Esophagus squamous epithelium (tissue), 4 donors: ENCODE measurements at regions not wholly inside any gene's neighbourhood (a gene's known extent, or its start where the extent isn't known, plus 50 kb on each side); places are given as distances from the start of the nearest gene placed in this dataset.

Source experiments
- POLR2A ChIP-seq, 4 donors: fragments of 450-650 bp; IDR thresholded peaks; one replicate each; pipeline ENCODE4 v1.6.1; 2017; ENCODE audit warnings: antibody characterized with exemption in 4 of 4, mild to moderate bottlenecking in 4 of 4, moderate library complexity in 3 of 4
- TF ChIP-seq, protein P1 (sequence below), 6 experiments: fragments of 450-650 bp in 4 of 6; fragments of 200-600 bp in 2 of 6; sonication (generic) in 2 of 6; IDR thresholded peaks; one replicate each; pipeline ENCODE4 v1.5.1; 2016 to 2019; ENCODE audit warnings: antibody characterized with exemption in 6 of 6, mild to moderate bottlenecking in 4 of 6, moderate library complexity in 4 of 6

- TF ChIP-seq, protein P1, sequence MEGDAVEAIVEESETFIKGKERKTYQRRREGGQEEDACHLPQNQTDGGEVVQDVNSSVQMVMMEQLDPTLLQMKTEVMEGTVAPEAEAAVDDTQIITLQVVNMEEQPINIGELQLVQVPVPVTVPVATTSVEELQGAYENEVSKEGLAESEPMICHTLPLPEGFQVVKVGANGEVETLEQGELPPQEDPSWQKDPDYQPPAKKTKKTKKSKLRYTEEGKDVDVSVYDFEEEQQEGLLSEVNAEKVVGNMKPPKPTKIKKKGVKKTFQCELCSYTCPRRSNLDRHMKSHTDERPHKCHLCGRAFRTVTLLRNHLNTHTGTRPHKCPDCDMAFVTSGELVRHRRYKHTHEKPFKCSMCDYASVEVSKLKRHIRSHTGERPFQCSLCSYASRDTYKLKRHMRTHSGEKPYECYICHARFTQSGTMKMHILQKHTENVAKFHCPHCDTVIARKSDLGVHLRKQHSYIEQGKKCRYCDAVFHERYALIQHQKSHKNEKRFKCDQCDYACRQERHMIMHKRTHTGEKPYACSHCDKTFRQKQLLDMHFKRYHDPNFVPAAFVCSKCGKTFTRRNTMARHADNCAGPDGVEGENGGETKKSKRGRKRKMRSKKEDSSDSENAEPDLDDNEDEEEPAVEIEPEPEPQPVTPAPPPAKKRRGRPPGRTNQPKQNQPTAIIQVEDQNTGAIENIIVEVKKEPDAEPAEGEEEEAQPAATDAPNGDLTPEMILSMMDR (IDR thresholded peaks at IDR 0.05) = no peak
- TF ChIP-seq POLR2A (IDR thresholded peaks at IDR 0.05) = no peak
These were observed 405.8 kb upstream of the SLC39A10 start for GRCh38 chr2:195251214-195251613.
